ENCODE measurements at regions not wholly inside any gene's neighbourhood (a gene's known extent, or its start where the extent isn't known, plus 50 kb on each side); places are given as distances from the start of the nearest gene placed in this dataset.

- Mint-ChIP-seq H3K27ac (no peak overlapping the region), H3K9me3 (peaks cover 3% of the 10 kb centered on the region), H3K36me3 (ENCODE audit: low read depth) (no peaks in the 10 kb centered on the region), H3K4me3 (no peak overlapping the region), H3K27me3 (ENCODE audit: low read depth) (no peaks in the 10 kb centered on the region), H3K4me1 (ENCODE audit: low read depth) (no peaks in the 10 kb centered on the region)
Measured at GRCh38 chr5:124796495-124796894, 50.1 kb upstream of the ZNF608 start.

GRCh38 chr5:124797665-124798087 lies 51.2 kb upstream of the ZNF608 start:
- Mint-ChIP-seq H3K9me3 (peaks cover 3% of the 10 kb centered on the region), H3K4me1 (ENCODE audit: low read depth) (no peaks in the 10 kb centered on the region), H3K27ac (no peak overlapping the region), H3K4me3 (no peak overlapping the region), H3K36me3 (ENCODE audit: low read depth) (no peaks in the 10 kb centered on the region), H3K27me3 (ENCODE audit: low read depth) (no peaks in the 10 kb centered on the region)

DNA sequence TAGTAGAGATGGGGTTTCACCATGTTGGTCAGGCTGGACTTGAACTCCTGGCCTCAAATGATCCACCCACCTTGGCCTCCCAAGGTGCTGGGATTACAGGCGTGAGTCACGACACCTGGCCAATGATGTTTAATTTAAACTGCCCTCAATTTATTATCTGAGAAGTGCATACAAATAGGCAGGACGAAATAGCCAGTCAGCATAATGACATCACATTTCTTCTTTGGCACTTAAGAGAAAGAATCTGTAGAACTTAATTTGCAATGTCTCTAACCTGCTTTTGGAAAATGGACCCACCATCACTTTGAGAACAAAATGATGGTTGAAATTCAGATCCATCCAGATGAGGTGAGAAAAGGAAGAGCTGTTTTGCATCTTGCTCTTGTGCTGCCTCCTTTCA lies 52.5 kb upstream of the ZNF608 start:
- Mint-ChIP-seq H3K9me3 (peaks cover 3% of the 10 kb centered on the region), H3K27me3 (ENCODE audit: low read depth) (no peaks in the 10 kb centered on the region), H3K4me1 (ENCODE audit: low read depth) (no peaks in the 10 kb centered on the region), H3K36me3 (ENCODE audit: low read depth) (no peaks in the 10 kb centered on the region), H3K4me3 (no peak overlapping the region), H3K27ac (no peak overlapping the region)

- Mint-ChIP-seq H3K27ac (no peak overlapping the region), H3K9me3 (no peaks in the 10 kb centered on the region), H3K27me3 (ENCODE audit: low read depth) (no peaks in the 10 kb centered on the region), H3K36me3 (ENCODE audit: low read depth) (no peaks in the 10 kb centered on the region), H3K4me1 (ENCODE audit: low read depth) (no peaks in the 10 kb centered on the region), H3K4me3 (no peak overlapping the region)
Measured at GRCh38 chr5:124801551-124801950, 55.1 kb upstream of the ZNF608 start.

- Mint-ChIP-seq H3K36me3 (ENCODE audit: low read depth) (no peaks in the 10 kb centered on the region), H3K4me3 (no peak overlapping the region), H3K4me1 (ENCODE audit: low read depth) (no peaks in the 10 kb centered on the region), H3K27me3 (ENCODE audit: low read depth) (no peaks in the 10 kb centered on the region), H3K27ac (no peak overlapping the region), H3K9me3 (no peaks in the 10 kb centered on the region)
Measured at GRCh38 chr5:124803617-124804323, 57.3 kb upstream of the ZNF608 start.

DNA sequence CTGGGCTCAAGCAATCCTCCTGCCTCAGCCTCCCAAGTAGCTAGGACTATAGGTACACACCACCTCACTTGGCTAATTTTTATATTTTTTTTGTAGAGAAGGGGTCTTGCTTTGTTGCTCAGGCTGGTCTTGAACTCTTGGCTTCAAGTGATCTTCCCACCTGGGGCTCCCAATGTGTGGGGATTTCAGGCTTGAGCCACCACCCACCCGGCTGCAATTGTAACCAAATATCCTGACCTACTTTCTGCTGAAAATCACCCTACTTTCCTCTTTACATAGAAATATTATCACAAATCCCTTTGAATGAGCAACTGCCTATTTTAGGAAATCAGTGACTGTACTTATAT lies 59.6 kb upstream of the ZNF608 start:
- Mint-ChIP-seq H3K4me1 (ENCODE audit: low read depth) (no peaks in the 10 kb centered on the region), H3K27me3 (ENCODE audit: low read depth) (no peaks in the 10 kb centered on the region), H3K4me3 (no peak overlapping the region), H3K36me3 (ENCODE audit: low read depth) (no peaks in the 10 kb centered on the region), H3K9me3 (no peaks in the 10 kb centered on the region), H3K27ac (no peak overlapping the region)

DNA sequence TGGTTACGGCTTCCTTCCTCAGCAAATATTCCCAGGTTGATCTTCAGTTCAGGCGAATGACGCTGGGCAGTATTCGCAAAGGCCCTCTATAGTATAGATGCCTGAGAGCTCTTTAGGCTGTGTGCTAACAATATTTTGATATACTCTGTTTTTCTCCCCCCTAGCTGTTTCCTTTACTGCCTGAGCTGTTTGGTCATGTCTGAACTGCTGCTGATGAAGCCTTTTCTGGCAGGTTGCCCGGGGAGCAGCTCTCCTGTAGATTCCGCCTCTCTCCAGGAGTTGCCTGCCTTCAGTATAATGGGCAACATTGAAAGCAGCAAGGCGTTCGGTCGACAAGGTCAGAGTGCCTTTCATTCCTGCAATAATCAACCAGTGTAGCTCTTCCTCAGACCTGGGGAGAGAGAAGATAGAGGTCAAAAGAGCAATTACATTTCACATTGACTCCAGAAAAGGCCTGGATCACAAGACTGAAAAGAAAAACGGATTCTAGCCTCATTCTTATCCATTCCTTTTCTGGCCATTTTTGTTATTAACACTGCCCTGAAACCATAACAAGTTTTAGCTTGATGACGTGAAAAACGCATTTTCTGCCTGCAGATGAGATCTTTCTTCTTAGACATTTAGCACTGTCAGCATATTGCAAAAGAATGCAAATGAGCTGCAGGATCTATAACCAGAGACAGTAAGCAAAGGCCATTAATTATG lies 60.1 kb upstream of the ZNF608 start:
- no peaks in the 10 kb centered on the region for H3K36me3 Mint-ChIP-seq (ENCODE audit: low read depth)
- H3K4me3 Mint-ChIP-seq = no peak overlapping the region
- no peaks in the 10 kb centered on the region for H3K27me3 Mint-ChIP-seq (ENCODE audit: low read depth)
- no peaks in the 10 kb centered on the region for H3K4me1 Mint-ChIP-seq (ENCODE audit: low read depth)
- no peaks in the 10 kb centered on the region for H3K9me3 Mint-ChIP-seq
- no peak overlapping the region for H3K27ac Mint-ChIP-seq

DNA sequence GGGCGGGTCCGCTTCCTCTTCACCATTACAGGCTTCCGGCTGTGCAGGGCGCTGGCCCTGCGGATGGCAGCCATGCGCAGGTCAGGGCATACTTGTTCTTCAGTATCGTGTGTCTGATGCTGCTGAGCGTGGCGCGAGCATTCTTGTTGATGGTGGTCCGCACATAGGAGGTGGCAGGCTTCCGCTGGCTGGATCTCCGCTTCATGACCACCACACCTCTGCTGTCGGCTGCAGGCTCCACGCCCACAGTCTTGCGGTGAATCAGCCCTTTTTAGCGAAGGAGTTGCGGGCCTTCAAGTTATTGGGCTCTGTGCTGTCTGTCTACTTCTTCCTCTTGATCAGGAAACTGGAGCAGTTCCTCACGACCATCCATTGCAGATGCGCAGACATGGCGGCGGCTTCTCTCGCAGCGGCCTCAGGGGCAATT lies 62.4 kb upstream of the ZNF608 start:
- H3K4me3 Mint-ChIP-seq = no peak overlapping the region
- H3K27me3 Mint-ChIP-seq (ENCODE audit: low read depth) = no peaks in the 10 kb centered on the region
- no peaks in the 10 kb centered on the region for H3K9me3 Mint-ChIP-seq
- no peak overlapping the region for H3K27ac Mint-ChIP-seq
- H3K4me1 Mint-ChIP-seq (ENCODE audit: low read depth) = no peaks in the 10 kb centered on the region
- no peaks in the 10 kb centered on the region for H3K36me3 Mint-ChIP-seq (ENCODE audit: low read depth)

GRCh38 chr5:124810396-124811006 lies 64.1 kb upstream of the ZNF608 start:
- no peaks in the 10 kb centered on the region for H3K36me3 Mint-ChIP-seq (ENCODE audit: low read depth)
- no peaks in the 10 kb centered on the region for H3K27me3 Mint-ChIP-seq (ENCODE audit: low read depth)
- no peak overlapping the region for H3K27ac Mint-ChIP-seq
- H3K4me3 Mint-ChIP-seq = no peak overlapping the region
- no peaks in the 10 kb centered on the region for H3K9me3 Mint-ChIP-seq
- H3K4me1 Mint-ChIP-seq (ENCODE audit: low read depth) = no peaks in the 10 kb centered on the region

GRCh38 chr5:124812771-124813358 lies 66.4 kb upstream of the ZNF608 start:
- Mint-ChIP-seq H3K4me1 (ENCODE audit: low read depth) (no peaks in the 10 kb centered on the region), H3K27ac (no peak overlapping the region), H3K4me3 (no peak overlapping the region)

GRCh38 chr5:124816381-124816780 lies 69.9 kb upstream of the ZNF608 start:
- Mint-ChIP-seq H3K4me1 (ENCODE audit: low read depth) (no peaks in the 10 kb centered on the region), H3K27me3 (ENCODE audit: low read depth) (no peaks in the 10 kb centered on the region), H3K27ac (no peak overlapping the region), H3K9me3 (no peaks in the 10 kb centered on the region), H3K4me3 (no peak overlapping the region), H3K36me3 (ENCODE audit: low read depth) (no peaks in the 10 kb centered on the region)

More at GRCh38 chr5:124812771-124813358, 66.4 kb upstream of the ZNF608 start:
- no peaks in the 10 kb centered on the region for H3K9me3 Mint-ChIP-seq
- no peaks in the 10 kb centered on the region for H3K36me3 Mint-ChIP-seq (ENCODE audit: low read depth)
- no peaks in the 10 kb centered on the region for H3K27me3 Mint-ChIP-seq (ENCODE audit: low read depth)

DNA sequence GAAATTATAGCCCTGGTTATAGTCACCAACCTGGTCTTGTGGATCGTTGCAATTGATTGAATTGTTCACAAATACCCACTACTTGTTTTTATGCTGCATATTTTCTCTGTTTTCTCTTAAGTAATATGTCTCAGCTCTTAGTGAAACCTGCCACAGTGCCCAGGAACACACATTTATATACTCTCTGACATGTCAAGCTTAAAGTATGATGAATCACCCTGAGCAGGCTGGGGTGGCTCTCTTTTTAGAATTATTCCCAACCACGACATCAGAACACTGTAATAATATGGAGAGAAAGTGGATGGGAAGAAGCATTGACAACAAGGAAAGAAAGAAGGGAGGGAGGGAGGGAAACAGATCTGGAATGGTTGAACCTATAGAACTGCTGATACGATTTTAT lies 72.8 kb upstream of the ZNF608 start:
- Mint-ChIP-seq H3K27me3 (ENCODE audit: low read depth) (no peaks in the 10 kb centered on the region), H3K4me1 (ENCODE audit: low read depth) (no peaks in the 10 kb centered on the region), H3K36me3 (ENCODE audit: low read depth) (no peaks in the 10 kb centered on the region), H3K27ac (no peak overlapping the region), H3K4me3 (no peak overlapping the region), H3K9me3 (no peaks in the 10 kb centered on the region)

GRCh38 chr5:124822647-124823046 lies 76.2 kb upstream of the ZNF608 start:
- Mint-ChIP-seq H3K4me3 (no peak overlapping the region), H3K36me3 (ENCODE audit: low read depth) (no peaks in the 10 kb centered on the region), H3K9me3 (peaks cover 3% of the 10 kb centered on the region), H3K27me3 (ENCODE audit: low read depth) (no peaks in the 10 kb centered on the region), H3K4me1 (ENCODE audit: low read depth) (no peaks in the 10 kb centered on the region), H3K27ac (no peak overlapping the region)

GRCh38 chr5:124823380-124823779 lies 76.9 kb upstream of the ZNF608 start:
- Mint-ChIP-seq H3K36me3 (ENCODE audit: low read depth) (no peaks in the 10 kb centered on the region), H3K27ac (no peak overlapping the region), H3K4me3 (no peak overlapping the region), H3K4me1 (ENCODE audit: low read depth) (no peaks in the 10 kb centered on the region), H3K27me3 (ENCODE audit: low read depth) (no peaks in the 10 kb centered on the region), H3K9me3 (peaks cover 3% of the 10 kb centered on the region)

GRCh38 chr5:124824637-124825158 lies 78.3 kb upstream of the ZNF608 start:
- Mint-ChIP-seq H3K36me3 (ENCODE audit: low read depth) (no peaks in the 10 kb centered on the region), H3K27me3 (ENCODE audit: low read depth) (no peaks in the 10 kb centered on the region), H3K9me3 (peaks cover 3% of the 10 kb centered on the region), H3K27ac (no peak overlapping the region), H3K4me1 (ENCODE audit: low read depth) (no peaks in the 10 kb centered on the region), H3K4me3 (no peak overlapping the region)
